GM23338 (cell line): ENCODE measurements at regions not wholly inside any gene's neighbourhood (a gene's known extent, or its start where the extent isn't known, plus 50 kb on each side); places are given as distances from the start of the nearest gene placed in this dataset.

Source experiments
- ATAC-seq: fragments of 200-7000 bp; cut with Tn5 transposase; 3 replicates; pipeline ENCODE4 v1.9.1; 2020
- DNase-seq: peaks from one replicate; pipeline ENCODE4 v3.0.0-alpha.2; 2015; ENCODE audit warnings: low spot score
- H2AFZ ChIP-seq: fragments of 200-600 bp; sonication (generic); 2 replicates; pipeline ENCODE4 v1.8.0; 2016; ENCODE audit warnings: antibody characterized with exemption, mild to moderate bottlenecking, moderate library complexity
- H3F3A ChIP-seq: fragments of 200-600 bp; sonication (generic); replicated peaks from 2 replicates; pipeline ENCODE4 v1.8.0; 2017; ENCODE audit warnings: antibody characterized with exemption, mixed run types, low read depth
- H3K27ac ChIP-seq: fragments of 200-600 bp; sonication (generic); 2 replicates; pipeline ENCODE4 v1.6.1; 2016; ENCODE audit warnings: low read depth
- H3K27me3 ChIP-seq: fragments of 200-600 bp; sonication (generic); 2 replicates; pipeline ENCODE4 v1.8.0; 2016; ENCODE audit warnings: mild to moderate bottlenecking, mixed run types, moderate library complexity; ENCODE audit not compliant: insufficient read depth
- H3K36me3 ChIP-seq: fragments of 200-600 bp; sonication (generic); 2 replicates; pipeline ENCODE4 v1.8.0; 2016; ENCODE audit warnings: mild to moderate bottlenecking; ENCODE audit not compliant: insufficient read depth
- H3K4me1 ChIP-seq: fragments of 200-600 bp; sonication (generic); 2 replicates; pipeline ENCODE4 v1.8.0; 2016; ENCODE audit warnings: mild to moderate bottlenecking, moderate library complexity; ENCODE audit not compliant: insufficient read depth
- H3K4me2 ChIP-seq: fragments of 200-600 bp; sonication (generic); 2 replicates; pipeline ENCODE4 v1.7.1; 2017; ENCODE audit warnings: mixed run types
- H3K4me3 ChIP-seq: fragments of 200-600 bp; sonication (generic); 2 replicates; pipeline ENCODE4 v1.6.1; 2016; ENCODE audit warnings: mixed run types
- H3K79me2 ChIP-seq: fragments of 200-600 bp; sonication (generic); replicated peaks from 2 replicates; pipeline ENCODE4 v1.8.0; 2017; ENCODE audit warnings: mild to moderate bottlenecking; ENCODE audit not compliant: insufficient read depth
- H3K9me2 ChIP-seq: fragments of 200-600 bp; sonication (generic); 2 replicates; pipeline ENCODE4 v1.8.0; 2017; ENCODE audit not compliant: insufficient read depth
- H4K20me1 ChIP-seq: fragments of 200-600 bp; sonication (generic); replicated peaks from 2 replicates; pipeline ENCODE4 v1.8.0; 2017; ENCODE audit warnings: mild to moderate bottlenecking; ENCODE audit not compliant: insufficient read depth
- H3K27ac Mint-ChIP-seq: 2 replicates; pipeline ENCODE4 v1.8.0; 2020; ENCODE audit warnings: inconsistent platforms, mild to moderate bottlenecking, moderate library complexity, mixed read lengths
- H3K27me3 Mint-ChIP-seq: 3 replicates; pipeline ENCODE4 v1.8.0; 2022; ENCODE audit warnings: low read depth, mild to moderate bottlenecking, moderate library complexity, mixed read lengths, inconsistent platforms; ENCODE audit not compliant: insufficient read depth, poor library complexity
- H3K36me3 Mint-ChIP-seq: 3 replicates; pipeline ENCODE4 v1.8.0; 2021; ENCODE audit warnings: low read depth, mild to moderate bottlenecking, inconsistent platforms, moderate library complexity, mixed read lengths
- H3K4me1 Mint-ChIP-seq: 3 replicates; pipeline ENCODE4 v1.8.0; 2020; ENCODE audit warnings: mild to moderate bottlenecking, inconsistent platforms, mixed read lengths
- H3K4me3 Mint-ChIP-seq: 3 replicates; pipeline ENCODE4 v1.8.0; 2021; ENCODE audit warnings: moderate library complexity, mild to moderate bottlenecking, inconsistent platforms, mixed read lengths
- H3K9me3 Mint-ChIP-seq: 3 replicates; pipeline ENCODE4 v1.8.0; 2020; ENCODE audit warnings: moderate library complexity, mild to moderate bottlenecking, inconsistent platforms, mixed read lengths
- CTCF ChIP-seq, 2 experiments: fragments of 200-600 bp in 1 of 2; sonication (generic) in 1 of 2; conservative IDR thresholded peaks; 2 replicates each; pipeline versions ENCODE4 v1.5.1 to v1.6.1; 2016 to 2017; ENCODE audit warnings: antibody characterized with exemption in 2 of 2, low read depth in 2 of 2, mild to moderate bottlenecking in 2 of 2, moderate library complexity in 1 of 2
- EZH2 ChIP-seq: fragments of 200-600 bp; sonication (generic); IDR thresholded peaks from one replicate; pipeline ENCODE4 v1.8.0; 2017; ENCODE audit warnings: antibody characterized with exemption, mild to moderate bottlenecking, low read depth; ENCODE audit not compliant: unreplicated experiment
- EZH2phosphoT487 ChIP-seq: fragments of 200-600 bp; sonication (generic); IDR thresholded peaks from one replicate; pipeline ENCODE4 v1.8.1; 2018; ENCODE audit warnings: antibody characterized with exemption; ENCODE audit not compliant: unreplicated experiment
- JUNB ChIP-seq: IDR thresholded peaks from one replicate; pipeline ENCODE4 v1.6.1; 2016; ENCODE audit warnings: antibody characterized with exemption; ENCODE audit not compliant: unreplicated experiment
- POLR2AphosphoS5 ChIP-seq: IDR thresholded peaks from 2 replicates; pipeline ENCODE4 v1.6.1; 2016; ENCODE audit warnings: antibody characterized with exemption, low read depth
- REST ChIP-seq: IDR thresholded peaks from one replicate; pipeline ENCODE4 v1.6.1; 2018; ENCODE audit warnings: antibody characterized with exemption; ENCODE audit not compliant: unreplicated experiment
- STAT1 ChIP-seq: IDR thresholded peaks from one replicate; pipeline ENCODE4 v1.6.1; 2016; ENCODE audit warnings: antibody characterized with exemption; ENCODE audit not compliant: unreplicated experiment
- ZNF331 ChIP-seq: fragments of 250-450 bp; sonication (Bioruptor Pico); IDR thresholded peaks from 2 replicates; pipeline ENCODE4 v1.5.0; 2020; ENCODE audit warnings: low read depth, mild to moderate bottlenecking, moderate library complexity
- ZNF462 ChIP-seq: fragments of 250-450 bp; sonication (Bioruptor Pico); IDR thresholded peaks from 2 replicates; pipeline ENCODE4 v1.5.0; 2020; ENCODE audit warnings: mild to moderate bottlenecking, moderate library complexity

GRCh38 chr10:129030603-129030895, 436.5 kb upstream of the MGMT start (continued):
- TF ChIP-seq REST (no peak), JUNB (no peak)

- peaks cover 16% of the 10 kb centered on the region; the same call in 1 of the 2 replicates for H3K4me1 ChIP-seq
- H3K27ac Mint-ChIP-seq: no peak overlapping the region
These were observed 435.8 kb upstream of the MGMT start for GRCh38 chr10:129030996-129031843.

More at GRCh38 chr10:129030996-129031843, 435.8 kb upstream of the MGMT start:
- Histone ChIP-seq H3K79me2 (no peaks in the 10 kb centered on the region), H3K27ac (no peak overlapping the region), H3F3A (no peaks in the 10 kb centered on the region), H3K36me3 (no peaks in the 10 kb centered on the region), H3K27me3 (no peaks in the 10 kb centered on the region), H3K4me3 (no peak overlapping the region), H4K20me1 (no peaks in the 10 kb centered on the region), H3K4me2 (no peak overlapping the region), H2AFZ (0 out of 2 replicates have a peak overlapping the region, but pooled peaks have one; percentile 4), H3K9me2 (no peaks in the 10 kb centered on the region)
- Mint-ChIP-seq H3K27me3 (peaks cover 2% of the 10 kb centered on the region), H3K4me3 (no peak overlapping the region), H3K9me3 (no peaks in the 10 kb centered on the region), H3K36me3 (no peaks in the 10 kb centered on the region), H3K4me1 (peaks cover 37% of the 10 kb centered on the region)
- ATAC-seq (peak; percentile 99), DNase-seq (peak; percentile 80)
- TF ChIP-seq ZNF462 (no peak), CTCF (conservative IDR thresholded peaks at IDR 0.05; ENCODE audit: low read depth in 2 of 2) (peak; percentile 94 to 96), ZNF331 (CRISPR knock-in tag) (no peak), STAT1 (no peak), POLR2AphosphoS5 (no peak), EZH2phosphoT487 (no peak), EZH2 (no peak)
